ENCODE measurements at regions not wholly inside any gene's neighbourhood (a gene's known extent, or its start where the extent isn't known, plus 50 kb on each side); places are given as distances from the start of the nearest gene placed in this dataset.

GRCh38 chr5:23776684-23777083, 269.3 kb downstream of the PRDM9 start:
- TF ChIP-seq CREB5 (CRISPR knock-in tag; IDR thresholded peaks at IDR 0.05; ENCODE audit: low read depth) (no peak), RARB (CRISPR knock-in tag; IDR thresholded peaks at IDR 0.05) (no peak)
- TF ChIP-seq, protein P1, sequence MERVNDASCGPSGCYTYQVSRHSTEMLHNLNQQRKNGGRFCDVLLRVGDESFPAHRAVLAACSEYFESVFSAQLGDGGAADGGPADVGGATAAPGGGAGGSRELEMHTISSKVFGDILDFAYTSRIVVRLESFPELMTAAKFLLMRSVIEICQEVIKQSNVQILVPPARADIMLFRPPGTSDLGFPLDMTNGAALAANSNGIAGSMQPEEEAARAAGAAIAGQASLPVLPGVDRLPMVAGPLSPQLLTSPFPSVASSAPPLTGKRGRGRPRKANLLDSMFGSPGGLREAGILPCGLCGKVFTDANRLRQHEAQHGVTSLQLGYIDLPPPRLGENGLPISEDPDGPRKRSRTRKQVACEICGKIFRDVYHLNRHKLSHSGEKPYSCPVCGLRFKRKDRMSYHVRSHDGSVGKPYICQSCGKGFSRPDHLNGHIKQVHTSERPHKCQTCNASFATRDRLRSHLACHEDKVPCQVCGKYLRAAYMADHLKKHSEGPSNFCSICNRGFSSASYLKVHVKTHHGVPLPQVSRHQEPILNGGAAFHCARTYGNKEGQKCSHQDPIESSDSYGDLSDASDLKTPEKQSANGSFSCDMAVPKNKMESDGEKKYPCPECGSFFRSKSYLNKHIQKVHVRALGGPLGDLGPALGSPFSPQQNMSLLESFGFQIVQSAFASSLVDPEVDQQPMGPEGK (CRISPR knock-in tag; IDR thresholded peaks at IDR 0.05; ENCODE audit: borderline replicate concordance): no peak

Measured in SK-N-SH treated with all-trans-retinoic acid at 6 μM for 48 hours (cell line).